C1 segment of cervical spinal cord (tissue), 14 donors: ENCODE measurements at regions not wholly inside any gene's neighbourhood (a gene's known extent, or its start where the extent isn't known, plus 50 kb on each side); places are given as distances from the start of the nearest gene placed in this dataset.
A peak's percentile ranks its signal among the peaks of the same experiment; 100 is the strongest.
"Not testable (repeated sequence)": the region's sequence is repeated elsewhere in the genome, so short reads cannot be mapped to it uniquely, and the experiment has no call there.

Experiments used
- DNase-seq, 14 donors: peaks; one replicate each; lab custom pipeline; 2025; lab: John Stamatoyannopoulos, UW

DNA sequence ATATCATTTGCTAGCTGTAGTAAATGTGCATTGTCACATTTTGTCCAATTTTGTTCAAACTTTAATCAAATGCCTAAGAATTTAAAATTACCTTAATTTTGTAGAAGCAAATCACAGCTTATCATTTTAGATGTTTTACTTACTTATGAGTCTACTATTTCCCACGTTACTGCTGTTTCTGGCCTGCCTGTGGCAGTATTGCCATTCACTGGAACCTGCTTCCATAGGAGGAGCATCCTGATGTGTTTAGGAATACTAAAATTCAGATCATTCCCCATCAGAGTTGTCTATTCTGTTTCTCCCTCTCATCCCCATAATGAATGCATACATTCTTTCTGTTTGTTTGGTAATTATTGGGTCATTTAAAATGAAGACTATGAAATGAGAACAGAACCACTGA is 119.5 kb upstream of the SNRPN start:
- no peak for DNase-seq

DNA sequence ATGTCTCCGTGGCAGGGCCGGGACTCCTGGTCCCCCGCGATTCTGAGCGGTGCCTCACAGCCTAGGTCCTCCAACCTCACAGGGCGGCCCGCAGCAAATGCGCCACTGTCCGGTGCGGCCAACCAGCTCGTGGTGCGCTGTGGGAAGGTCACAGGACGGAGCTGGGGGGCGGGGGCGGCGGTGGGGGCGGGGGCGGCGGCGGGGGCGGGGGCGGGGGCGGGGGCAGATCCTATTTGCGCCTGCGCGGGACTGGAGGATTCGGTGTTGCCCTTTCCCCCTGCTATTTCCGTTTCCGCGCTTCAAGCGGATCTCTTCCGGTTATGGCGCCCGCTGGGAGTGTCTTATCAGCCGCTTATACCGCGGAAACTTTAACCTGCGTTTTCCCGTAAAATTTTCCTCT is 106.7 kb upstream of the SNRPN start:
- peak in 10 of 14 donors; percentile 3 to 56 (median 24) for DNase-seq

DNA sequence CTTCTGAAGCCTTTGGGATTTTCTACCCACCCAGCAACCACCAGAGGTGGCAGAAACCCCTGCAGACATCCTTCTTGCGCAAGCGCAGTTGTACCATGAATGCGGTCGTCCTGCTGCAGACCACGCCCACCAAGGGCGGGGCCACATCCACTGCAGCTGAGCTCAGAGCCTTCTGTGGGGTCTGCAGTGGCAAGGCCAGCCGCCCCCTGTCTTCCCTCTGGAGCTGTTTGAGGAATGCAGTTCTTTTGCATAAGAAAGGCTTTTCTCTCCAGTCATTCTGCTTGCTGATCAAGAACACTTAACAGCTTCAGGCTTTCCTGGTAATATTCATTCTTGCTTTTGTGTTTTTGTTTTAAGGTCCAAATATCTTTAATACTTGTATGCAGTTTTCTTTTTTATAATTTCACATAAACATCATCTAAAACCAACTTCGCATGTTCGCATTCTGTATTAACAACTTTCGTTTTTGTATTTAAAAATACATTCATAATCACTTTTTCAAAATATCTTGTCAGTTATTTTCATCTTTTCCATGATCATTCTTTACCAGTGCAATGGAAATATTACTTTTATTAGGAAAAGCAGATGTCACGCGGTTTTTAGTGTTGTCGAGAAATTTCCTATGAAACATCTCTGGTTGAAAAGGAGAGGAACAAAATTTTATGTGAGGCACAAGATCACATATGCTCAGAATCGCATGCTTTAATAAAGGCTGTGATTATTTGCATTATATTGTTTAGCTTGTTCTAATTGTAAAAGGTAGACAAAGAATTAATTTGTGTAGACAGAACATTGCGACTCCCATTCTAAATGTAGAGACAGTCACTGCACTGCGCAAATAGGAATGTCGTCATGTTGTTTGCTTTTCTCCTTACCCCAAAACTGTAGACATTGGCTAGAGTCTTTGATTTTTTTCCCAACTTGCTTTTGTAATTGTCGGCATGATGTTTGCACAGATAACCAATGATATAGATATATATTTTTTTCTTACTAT is 98.1 kb upstream of the SNRPN start:
- DNase-seq: peak in 8 of 14 donors; percentile 1 to 65 (median 8)

DNA sequence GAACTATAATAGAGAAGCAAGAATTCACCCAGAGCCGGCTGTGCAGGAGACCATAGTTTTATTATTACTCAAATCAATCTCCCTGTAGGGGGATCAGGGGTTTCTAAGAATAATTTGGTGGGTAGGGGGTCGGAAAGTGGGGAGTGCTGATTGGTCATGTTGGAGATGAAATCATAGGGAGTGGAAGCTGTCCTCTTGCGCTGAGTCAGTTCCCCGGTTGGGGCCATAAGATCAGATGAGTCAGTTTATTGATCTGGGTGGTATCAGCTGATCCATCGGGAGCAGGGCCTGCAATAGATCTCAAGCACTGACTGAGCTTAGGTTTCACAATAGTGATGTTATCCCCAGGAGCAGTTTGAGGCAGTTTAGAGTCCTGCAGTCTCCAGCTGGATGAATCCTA is 97.0 kb upstream of the SNRPN start:
- no peak for DNase-seq

DNA sequence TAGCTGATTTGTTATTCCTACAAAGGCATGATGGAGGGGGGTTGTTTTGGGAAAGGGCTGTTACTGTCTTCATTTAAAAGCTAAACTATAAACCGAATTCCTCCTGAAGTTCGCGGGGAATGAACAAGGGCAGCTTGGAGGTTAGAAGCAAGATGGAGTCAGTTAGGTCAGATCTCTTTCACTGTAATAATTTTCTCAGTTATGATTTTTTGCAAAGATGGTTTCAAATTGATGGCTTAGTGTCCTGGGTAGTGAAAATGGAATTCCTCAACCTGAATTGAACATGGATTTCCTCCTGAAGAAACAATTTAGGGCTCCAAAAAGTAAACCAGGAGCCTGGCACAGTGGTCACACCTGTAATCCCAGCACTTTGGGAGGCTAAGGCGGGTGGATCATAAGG is 96.6 kb upstream of the SNRPN start:
- not testable (repeated sequence) for DNase-seq

DNA sequence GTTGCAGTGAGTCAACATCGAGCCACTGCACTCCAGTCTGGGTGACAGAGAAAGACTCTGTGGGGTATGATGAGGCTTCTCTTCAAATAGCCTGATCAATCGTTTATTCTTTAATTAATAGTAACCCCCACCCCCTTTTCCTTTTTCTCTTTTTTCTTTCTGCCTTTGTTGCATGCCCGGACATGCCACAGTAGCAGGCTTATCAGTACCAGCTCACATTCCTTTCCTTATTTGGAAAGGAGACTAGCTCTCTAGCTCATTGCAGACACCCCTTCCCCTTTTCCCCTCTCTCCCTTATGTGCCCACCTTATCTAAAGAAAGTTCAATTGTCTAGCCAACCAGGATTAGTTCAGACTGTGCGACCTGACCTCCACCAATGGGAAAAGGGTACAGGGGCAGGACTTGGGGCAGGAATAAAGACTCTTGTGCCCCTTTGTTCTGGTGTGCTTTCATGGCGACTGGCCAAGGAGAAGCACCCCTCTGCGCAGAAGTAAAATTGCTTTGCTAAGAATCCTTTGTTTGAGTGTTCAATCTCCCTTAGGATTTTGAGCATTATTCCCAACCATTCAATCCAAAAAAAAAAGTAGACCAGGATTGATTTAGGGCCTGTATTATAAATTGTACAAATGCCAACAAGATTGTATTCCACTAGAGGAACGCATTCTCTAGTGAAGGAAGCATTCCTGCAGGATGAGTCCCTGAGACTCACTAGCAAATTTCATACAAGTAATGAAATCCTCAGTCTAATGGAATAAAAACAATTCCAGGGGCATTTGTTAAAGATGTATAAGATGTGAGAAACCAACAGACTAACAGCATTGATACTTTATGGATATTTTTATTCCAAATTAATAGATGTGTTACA is 95.8 kb upstream of the SNRPN start:
- DNase-seq: no peak

DNA sequence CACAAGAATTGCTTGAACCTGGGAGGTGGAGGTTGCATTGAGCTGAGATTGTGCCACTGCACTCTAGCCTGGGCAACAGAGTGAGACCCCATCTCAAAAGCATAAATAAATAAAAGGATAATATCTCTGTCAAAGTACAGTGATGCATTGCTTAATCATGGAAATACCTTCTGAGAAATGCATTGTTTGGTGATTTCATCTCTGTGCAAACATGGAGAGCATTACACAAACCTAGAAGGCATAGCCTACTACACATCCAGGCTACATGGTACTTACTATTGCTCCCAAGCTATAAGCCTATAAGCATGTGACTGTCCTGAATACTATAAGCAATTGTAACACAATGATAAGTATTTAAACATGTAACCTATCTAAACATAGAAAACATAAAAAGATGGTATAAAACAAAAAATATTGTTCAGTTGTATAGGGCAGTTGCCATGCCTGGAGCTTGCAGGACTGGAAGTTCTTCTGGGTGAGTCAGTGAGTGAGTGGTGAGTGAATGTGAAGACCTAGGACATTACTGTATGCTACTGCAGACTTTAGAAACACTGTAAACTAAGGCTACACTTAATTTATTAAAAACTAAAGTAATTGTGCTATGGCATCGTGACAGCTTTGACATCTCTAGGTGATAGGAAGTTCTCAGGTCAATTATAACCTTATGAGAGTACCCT is 93.6 kb upstream of the SNRPN start:
- DNase-seq: no peak

DNA sequence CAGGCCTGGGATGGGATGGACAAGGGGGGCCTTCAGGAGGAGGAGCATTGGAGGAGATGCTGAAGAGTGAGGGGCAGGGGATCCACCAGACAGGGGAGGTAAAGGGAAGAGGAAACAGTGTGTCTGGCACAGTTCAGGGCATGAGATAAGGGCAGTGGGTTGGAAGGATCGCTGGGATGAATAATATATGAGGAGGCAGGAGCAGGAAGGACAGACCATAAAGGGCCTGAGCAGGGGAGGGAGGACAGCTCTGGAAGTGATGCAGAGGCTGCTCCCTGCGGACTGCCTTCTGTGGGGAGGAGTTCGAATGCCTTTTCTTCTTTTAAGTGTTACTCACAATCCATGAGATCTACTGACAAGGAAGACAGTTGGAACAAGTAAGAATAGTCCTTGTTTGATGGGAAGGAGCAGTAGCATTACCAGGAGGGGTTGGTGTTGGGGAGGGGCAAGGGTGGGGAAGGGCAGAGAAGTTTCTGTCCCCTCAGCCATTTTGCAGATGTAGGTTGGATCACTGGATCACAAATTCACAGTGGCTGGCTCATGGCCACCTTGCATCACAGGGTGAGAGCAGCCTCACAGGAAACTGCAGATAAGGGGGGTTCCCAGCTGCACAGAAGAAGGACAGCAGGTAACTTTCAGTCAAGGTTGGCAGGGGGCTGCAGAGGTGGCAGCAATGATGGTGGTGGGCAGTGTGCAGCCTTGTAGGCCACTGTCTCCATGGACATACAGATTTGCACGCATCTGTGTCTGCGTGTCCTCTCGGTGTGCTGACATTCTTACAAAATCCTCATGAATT is 91.9 kb upstream of the SNRPN start:
- no peak for DNase-seq

DNA sequence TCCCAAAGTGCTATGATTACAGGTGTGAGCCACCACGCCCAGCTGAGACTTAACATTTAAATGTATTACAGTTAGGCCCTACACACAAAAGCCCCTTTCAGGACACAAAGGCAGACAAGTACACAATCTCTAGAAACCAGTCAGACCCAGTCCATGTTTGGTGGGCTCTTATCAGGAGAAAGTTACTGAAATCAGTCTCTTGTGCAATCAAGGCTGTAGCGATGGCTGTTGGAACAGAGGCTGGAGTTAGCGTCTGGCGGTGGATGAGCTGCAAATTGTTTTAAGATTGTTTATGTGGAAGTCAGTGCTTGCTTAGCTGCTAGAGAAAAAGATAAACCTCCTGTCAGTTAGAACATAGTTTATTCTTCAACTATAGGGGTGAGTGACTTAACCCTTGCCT is 89.5 kb upstream of the SNRPN start:
- DNase-seq: no peak

DNA sequence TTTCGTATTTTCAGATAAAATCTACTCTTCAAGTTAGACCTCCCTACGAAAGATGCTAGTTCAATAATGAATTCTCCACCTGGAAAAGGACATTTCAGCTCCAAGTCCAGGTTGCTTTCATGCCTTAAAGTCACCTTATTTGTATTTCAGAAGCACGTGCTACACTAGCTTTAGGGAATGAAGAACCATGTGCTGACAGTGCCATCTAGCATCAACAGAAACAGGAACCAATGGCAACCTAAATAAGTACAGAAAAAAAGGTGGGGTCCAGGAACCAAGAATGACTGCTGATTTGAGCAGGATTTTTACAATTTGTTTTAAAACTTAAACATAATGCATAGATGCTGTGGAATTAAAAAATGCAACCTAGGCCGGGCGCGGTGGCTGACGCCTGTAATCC is 77.6 kb upstream of the SNRPN start:
- DNase-seq: no peak

DNA sequence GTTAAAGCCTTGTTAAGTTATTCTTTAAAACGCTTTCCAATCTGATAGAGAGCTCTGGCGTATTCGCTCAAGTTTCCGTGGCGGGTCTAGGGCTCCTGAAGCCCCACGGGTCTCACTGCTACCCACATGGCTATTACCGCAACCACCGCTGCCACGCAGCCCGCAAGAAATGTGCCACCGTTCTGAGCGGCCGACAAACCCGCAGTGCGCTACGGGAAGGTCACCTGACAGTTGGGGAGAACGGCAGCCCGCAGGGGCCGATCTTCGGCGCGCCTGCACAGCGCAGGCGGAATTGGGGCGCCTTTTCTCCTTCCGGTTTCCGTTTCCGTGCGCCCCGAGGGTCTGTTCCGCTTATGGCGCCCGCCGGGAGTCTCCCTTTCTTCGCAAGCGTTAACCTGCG is 76.6 kb upstream of the SNRPN start:
- DNase-seq: peak in 12 of 14 donors; percentile 4 to 51 (median 30)

DNA sequence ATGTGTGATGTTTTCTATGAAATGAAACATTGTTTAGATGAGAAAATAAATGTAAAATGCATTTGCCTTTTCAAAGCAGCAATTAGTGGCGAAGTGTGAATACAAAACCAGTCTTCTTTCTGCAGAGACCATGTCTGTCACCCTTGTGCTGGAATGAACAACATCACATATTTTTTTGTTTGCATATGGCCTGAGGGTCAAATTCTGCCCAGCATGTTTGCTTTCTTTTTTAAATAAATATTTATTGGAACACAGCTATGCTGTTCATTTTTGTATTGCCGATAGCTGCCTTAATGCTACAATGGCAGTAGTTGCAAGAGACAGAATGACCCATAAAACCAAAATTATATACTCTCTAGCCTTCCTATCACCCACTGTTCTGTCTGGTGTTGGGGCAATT is 75.3 kb upstream of the SNRPN start:
- no peak for DNase-seq

DNA sequence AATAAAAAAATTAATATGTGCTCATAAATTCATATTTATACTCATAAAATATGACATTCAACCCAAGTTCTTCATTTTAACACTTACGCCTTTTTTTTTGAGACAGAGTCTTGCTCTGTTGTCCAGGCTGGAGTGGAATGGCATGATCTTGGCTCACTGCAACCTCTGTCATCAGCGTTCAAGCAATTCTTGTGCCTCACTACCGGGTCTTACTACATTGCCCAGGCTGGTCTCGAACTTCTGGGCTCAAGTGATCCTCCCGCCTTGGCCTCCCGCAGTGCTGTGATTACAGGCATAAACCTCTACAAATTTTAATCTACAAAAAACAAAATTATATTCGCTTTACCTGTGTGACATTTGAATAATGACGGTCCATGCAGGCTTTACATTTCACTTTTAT is 74.1 kb upstream of the SNRPN start:
- no peak for DNase-seq

DNA sequence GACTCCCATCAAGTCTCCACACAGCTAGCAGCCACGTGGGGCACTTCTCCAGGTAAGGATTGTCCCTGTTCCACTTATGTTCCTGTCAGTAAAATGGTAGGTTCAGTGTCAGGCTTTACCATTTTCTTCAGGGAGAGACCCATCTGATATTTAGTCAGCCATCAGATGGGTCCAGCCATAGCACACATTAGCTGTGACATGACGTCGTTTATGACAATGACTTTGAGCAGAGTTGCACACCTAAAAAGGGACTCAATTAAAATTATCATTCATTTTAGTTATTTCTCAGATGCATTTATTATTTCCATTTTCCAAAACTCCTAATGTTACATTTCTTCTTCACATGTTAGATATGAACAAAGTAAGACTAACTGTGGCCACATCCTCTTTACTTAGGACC is 68.2 kb upstream of the SNRPN start:
- no peak for DNase-seq

DNA sequence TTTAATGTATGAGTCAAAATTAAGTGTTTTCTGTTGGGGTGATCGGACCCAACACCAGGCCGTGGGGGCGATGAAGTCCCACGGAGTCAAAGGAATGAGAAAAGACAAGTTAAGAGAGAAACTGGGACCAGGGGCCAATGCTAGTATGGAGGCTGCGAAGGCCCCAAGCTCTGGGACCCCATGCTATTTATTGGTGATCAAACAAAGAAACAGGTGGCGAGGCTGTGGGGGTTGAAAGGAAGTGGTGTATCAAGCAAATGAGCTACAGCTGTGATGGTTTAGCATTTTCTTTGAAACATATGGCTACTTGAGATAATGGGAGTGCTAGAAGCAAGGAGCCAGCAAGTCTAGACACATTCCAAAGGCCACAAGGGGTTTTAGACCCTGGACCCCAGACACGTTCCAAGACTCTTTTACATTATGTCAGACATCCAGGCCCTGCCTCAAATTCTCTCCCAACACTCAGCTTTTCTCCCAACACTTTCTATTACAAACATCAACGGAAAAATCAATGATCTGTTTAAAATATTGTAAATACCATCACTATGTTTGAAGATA is 56.0 kb upstream of the SNRPN start:
- no peak for DNase-seq

DNA sequence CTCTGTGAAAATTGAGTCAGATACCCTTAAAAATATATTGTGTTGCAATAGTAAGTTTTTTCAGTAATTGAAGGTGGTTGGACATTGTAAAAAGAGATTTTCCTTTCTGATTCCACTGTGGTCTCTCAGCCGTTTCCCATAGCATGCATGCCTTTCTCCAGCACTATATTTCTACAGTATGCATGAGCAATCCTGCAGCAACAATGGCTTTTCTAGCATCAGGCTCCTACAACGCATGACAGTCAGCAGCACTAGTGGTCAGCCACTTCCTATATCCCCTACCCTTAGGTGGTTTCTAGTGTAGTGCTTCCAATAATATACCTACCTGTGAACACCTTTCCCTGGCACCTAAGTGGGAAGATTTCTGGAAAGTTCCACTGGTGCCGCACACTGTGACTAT is 55.4 kb upstream of the SNRPN start:
- no peak for DNase-seq

DNA sequence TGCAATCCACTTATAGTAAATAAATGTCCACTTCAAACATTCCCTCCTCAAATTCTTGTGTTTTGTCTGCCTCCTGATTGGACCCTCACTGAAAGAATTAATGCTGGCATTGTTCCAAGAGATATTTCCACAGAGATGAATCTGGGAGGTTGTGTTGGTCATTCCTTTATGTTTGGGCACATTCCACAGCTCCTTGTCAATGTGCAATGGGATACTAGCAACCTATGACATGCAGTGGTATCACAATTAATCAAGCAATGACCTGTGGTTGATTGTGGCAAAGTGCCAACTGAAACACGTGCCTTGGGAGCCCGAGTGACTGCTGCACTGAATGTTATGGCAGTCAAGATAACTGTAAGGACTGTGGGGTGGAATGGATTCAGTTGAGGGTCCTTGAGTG is 55.0 kb upstream of the SNRPN start:
- DNase-seq: no peak

DNA sequence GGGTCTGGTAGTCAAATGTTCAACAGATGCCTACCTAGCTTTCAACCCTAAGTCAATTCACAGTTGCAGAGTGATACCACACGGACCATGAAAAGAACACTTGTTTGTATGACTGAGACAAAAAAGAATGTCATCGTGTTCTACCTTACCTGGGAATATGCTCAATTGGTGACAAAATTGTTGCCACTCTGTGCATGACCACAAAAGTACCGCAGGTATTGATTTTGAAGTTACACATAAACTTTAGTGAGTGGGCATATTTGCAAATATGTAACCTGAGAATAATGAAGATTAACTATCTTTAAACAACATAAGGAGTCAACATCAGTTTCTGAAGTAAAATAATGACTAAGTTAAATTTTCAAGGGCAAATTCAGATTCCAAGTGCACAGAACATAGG is 53.4 kb upstream of the SNRPN start:
- DNase-seq: no peak
